ENCODE measurements at regions not wholly inside any gene's neighbourhood (a gene's known extent, or its start where the extent isn't known, plus 50 kb on each side); places are given as distances from the start of the nearest gene placed in this dataset.
A peak's percentile ranks its signal among the peaks of the same experiment; 100 is the strongest.

GRCh38 chr15:70475407-70475781 lies 288.0 kb downstream of the UACA start:
- H3K9me3 ChIP-seq, result no peaks in the 10 kb centered on the region
- H3K4me1 ChIP-seq, result peaks cover 0 to 23% (median 9%) of the 10 kb centered on the region in 4 donors
- DNase-seq, result no peak
- no peaks in the 10 kb centered on the region for H3K36me3 ChIP-seq
- H3K27ac ChIP-seq, result peak overlapping the region in 2 of 4 donors; percentile 48 to 63
- H3K4me3 ChIP-seq, result no peak overlapping the region
- no peaks in the 10 kb centered on the region for H3K27me3 ChIP-seq
- TF ChIP-seq POLR2A (IDR thresholded peaks at IDR 0.05), result no peak
- TF ChIP-seq, protein P1, sequence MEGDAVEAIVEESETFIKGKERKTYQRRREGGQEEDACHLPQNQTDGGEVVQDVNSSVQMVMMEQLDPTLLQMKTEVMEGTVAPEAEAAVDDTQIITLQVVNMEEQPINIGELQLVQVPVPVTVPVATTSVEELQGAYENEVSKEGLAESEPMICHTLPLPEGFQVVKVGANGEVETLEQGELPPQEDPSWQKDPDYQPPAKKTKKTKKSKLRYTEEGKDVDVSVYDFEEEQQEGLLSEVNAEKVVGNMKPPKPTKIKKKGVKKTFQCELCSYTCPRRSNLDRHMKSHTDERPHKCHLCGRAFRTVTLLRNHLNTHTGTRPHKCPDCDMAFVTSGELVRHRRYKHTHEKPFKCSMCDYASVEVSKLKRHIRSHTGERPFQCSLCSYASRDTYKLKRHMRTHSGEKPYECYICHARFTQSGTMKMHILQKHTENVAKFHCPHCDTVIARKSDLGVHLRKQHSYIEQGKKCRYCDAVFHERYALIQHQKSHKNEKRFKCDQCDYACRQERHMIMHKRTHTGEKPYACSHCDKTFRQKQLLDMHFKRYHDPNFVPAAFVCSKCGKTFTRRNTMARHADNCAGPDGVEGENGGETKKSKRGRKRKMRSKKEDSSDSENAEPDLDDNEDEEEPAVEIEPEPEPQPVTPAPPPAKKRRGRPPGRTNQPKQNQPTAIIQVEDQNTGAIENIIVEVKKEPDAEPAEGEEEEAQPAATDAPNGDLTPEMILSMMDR (IDR thresholded peaks at IDR 0.05), result no peak

- H3K9me3 ChIP-seq, result no peaks in the 10 kb centered on the region
- H3K27me3 ChIP-seq, result no peaks in the 10 kb centered on the region
- H3K4me3 ChIP-seq, result peak overlapping the region in 1 of 4 donors; percentile 11
- peaks cover 0 to 23% (median 6%) of the 10 kb centered on the region in 4 donors for H3K4me1 ChIP-seq
- no peak for TF ChIP-seq POLR2A (IDR thresholded peaks at IDR 0.05)
- TF ChIP-seq, protein P1 (IDR thresholded peaks at IDR 0.05), result no peak
- peak in 1 of 3 donors; percentile 52 for DNase-seq
- no peaks in the 10 kb centered on the region for H3K36me3 ChIP-seq
- peak overlapping the region in 3 of 4 donors; percentile 3 to 63 (median 48) for H3K27ac ChIP-seq
These were observed 288.6 kb downstream of the UACA start for GRCh38 chr15:70474471-70475406.

- H3K4me1 ChIP-seq, result peaks cover 0 to 23% (median 3%) of the 10 kb centered on the region in 4 donors
- H3K27me3 ChIP-seq, result no peaks in the 10 kb centered on the region
- H3K4me3 ChIP-seq, result no peak overlapping the region
- no peaks in the 10 kb centered on the region for H3K36me3 ChIP-seq
- TF ChIP-seq POLR2A (IDR thresholded peaks at IDR 0.05), result no peak
- TF ChIP-seq, protein P1 (IDR thresholded peaks at IDR 0.05), result no peak
- no peaks in the 10 kb centered on the region for H3K9me3 ChIP-seq
- peak overlapping the region in 2 of 4 donors; percentile 3 to 48 for H3K27ac ChIP-seq
- no peak for DNase-seq
These were observed 289.6 kb downstream of the UACA start for GRCh38 chr15:70473581-70474370.

DNA sequence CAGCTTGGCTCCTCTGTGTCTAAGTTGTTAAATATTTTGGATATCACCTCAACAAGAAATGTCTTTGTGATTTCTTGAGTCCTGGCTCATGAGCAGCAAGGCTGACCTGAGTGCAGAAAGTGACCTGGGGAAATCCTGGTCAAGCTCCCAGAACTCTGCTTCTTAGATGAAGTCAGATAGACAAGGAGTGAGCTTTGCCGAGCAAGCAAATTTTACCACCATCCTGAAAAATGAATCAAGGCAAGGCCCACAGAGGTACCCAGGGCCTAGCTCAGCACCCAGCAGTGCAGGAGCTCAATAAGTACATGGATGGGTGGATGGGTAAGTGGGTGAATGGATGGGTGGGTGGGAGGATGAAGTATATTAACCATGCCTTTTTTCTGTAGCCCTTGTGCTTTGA lies 291.8 kb downstream of the UACA start:
- no peaks in the 10 kb centered on the region for H3K36me3 ChIP-seq
- no peak for DNase-seq
- H3K27me3 ChIP-seq, result no peaks in the 10 kb centered on the region
- no peaks in the 10 kb centered on the region for H3K9me3 ChIP-seq
- H3K27ac ChIP-seq, result no peak overlapping the region
- no peak overlapping the region for H3K4me3 ChIP-seq
- TF ChIP-seq, protein P1 (IDR thresholded peaks at IDR 0.05), result no peak
- no peak for TF ChIP-seq POLR2A (IDR thresholded peaks at IDR 0.05)
- peaks cover 0 to 23% (median 0%) of the 10 kb centered on the region in 4 donors for H3K4me1 ChIP-seq

DNA sequence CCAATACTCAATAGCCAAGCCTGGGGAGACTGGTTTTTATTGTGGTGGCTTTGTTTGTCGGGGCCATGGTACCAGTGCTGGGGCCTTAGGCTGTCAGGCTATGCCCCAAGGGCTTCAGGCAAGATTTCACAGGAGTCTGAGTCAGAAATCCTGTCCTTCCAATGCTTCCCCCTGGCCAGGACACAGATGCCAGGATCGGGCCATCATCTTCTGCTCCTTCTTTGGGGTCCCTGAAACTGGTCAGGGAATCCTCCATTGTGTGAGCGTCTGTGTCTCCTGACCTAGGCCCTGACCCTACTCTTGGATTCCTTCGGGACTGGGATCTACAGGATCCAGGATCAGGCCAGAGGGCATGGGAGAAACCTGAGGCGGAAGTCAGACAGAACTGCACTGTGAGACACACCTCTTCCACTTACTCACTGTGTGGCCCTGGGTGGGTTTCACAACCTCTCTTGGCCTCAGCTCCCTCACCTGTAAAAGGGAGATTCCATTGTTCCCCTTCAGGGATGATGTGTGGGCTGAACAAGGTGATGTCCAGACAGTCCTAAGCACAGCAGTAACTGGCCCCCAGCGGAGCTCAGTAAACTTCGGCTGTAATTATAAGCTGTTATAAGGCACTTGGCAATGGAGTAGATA lies 292.7 kb downstream of the UACA start:
- peaks cover 0 to 22% (median 0%) of the 10 kb centered on the region in 4 donors for H3K4me1 ChIP-seq
- no peak overlapping the region for H3K27ac ChIP-seq
- no peaks in the 10 kb centered on the region for H3K27me3 ChIP-seq
- no peaks in the 10 kb centered on the region for H3K36me3 ChIP-seq
- no peak overlapping the region for H3K4me3 ChIP-seq
- no peak for DNase-seq
- no peaks in the 10 kb centered on the region for H3K9me3 ChIP-seq
- TF ChIP-seq, protein P1 (IDR thresholded peaks at IDR 0.05), result no peak
- no peak for TF ChIP-seq POLR2A (IDR thresholded peaks at IDR 0.05)
